SK-N-SH (cell line): ENCODE measurements at regions not wholly inside any gene's neighbourhood (a gene's known extent, or its start where the extent isn't known, plus 50 kb on each side); places are given as distances from the start of the nearest gene placed in this dataset.

Experiments
- CTCF ChIA-PET: fragments of 300-600, 350-600 bp; formaldehyde crosslinking; extraction: SDS; loops from one replicate; lab custom pipeline; 2021; lab: Yijun Ruan, JAX
- POLR2A ChIA-PET: fragments of 350-600 bp; sonication (Branson Sonifier 250); formaldehyde crosslinking; extraction: SDS; loops from one replicate; lab custom pipeline; 2020; ENCODE audit warnings: antibody characterized with exemption, inconsistent platforms; lab: Yijun Ruan, JAX
- DNase-seq: peaks from one replicate; pipeline ENCODE4 v3.0.0; 2012
- H2AFZ ChIP-seq: fragments of 200-600 bp; sonication (generic); 2 replicates; pipeline ENCODE4 v1.8.1; 2016; ENCODE audit warnings: antibody characterized with exemption, mild to moderate bottlenecking, low read depth
- H3F3A ChIP-seq: fragments of 200-600 bp; sonication (generic); replicated peaks from 2 replicates; pipeline ENCODE3; 2016; ENCODE audit warnings: antibody characterized with exemption, mild to moderate bottlenecking; ENCODE audit not compliant: insufficient read depth
- H3K27ac ChIP-seq, 2 experiments: fragments of 200-500 bp in 1 of 2; fragments of 200-600 bp in 1 of 2; sonication (Bioruptor generic) in 1 of 2; sonication (generic), shearing (Covaris generic) in 1 of 2; 2 replicates each; pipeline versions ENCODE4 v1.5.1 to v1.6.1; 2014 to 2016; ENCODE audit warnings: low read depth in 2 of 2, inconsistent platforms in 1 of 2, low read length in 1 of 2, mild to moderate bottlenecking in 1 of 2, mixed read lengths in 1 of 2
- H3K27me3 ChIP-seq: fragments of 200-600 bp; sonication (generic), shearing (Covaris generic); 2 replicates; pipeline ENCODE4 v1.6.1; 2016; ENCODE audit warnings: mixed run types; ENCODE audit not compliant: insufficient read depth
- H3K36me3 ChIP-seq, 2 experiments: fragments of 200-500 bp in 1 of 2; fragments of 200-600 bp in 1 of 2; sonication (Bioruptor generic) in 1 of 2; sonication (generic) in 1 of 2; replicated peaks in 1 of 2; 2 replicates each; pipeline versions ENCODE3 to v1.5.1; 2014 to 2016; ENCODE audit warnings: low read length in 1 of 2, mild to moderate bottlenecking in 1 of 2; ENCODE audit not compliant: insufficient read depth in 2 of 2, control insufficient read depth in 1 of 2
- H3K4me1 ChIP-seq, 2 experiments: fragments of 200-500 bp in 1 of 2; fragments of 200-600 bp in 1 of 2; sonication (Bioruptor generic) in 1 of 2; sonication (generic), shearing (Covaris generic) in 1 of 2; 2 replicates each; pipeline versions ENCODE4 v1.5.1 to v1.6.1; 2014 to 2016; ENCODE audit warnings: low read depth in 1 of 2, low read length in 1 of 2, mixed run types in 1 of 2; ENCODE audit not compliant: insufficient read depth in 2 of 2, control insufficient read depth in 1 of 2
- H3K4me2 ChIP-seq: fragments of 200-600 bp; sonication (generic), shearing (Covaris generic); 2 replicates; pipeline ENCODE4 v1.6.1; 2017; ENCODE audit warnings: mixed run types
- H3K4me3 ChIP-seq, 2 experiments: fragments of 200-500 bp in 1 of 2; fragments of 200-600 bp in 1 of 2; sonication (Bioruptor generic) in 1 of 2; sonication (generic), shearing (Covaris generic) in 1 of 2; 2 replicates each; pipeline versions ENCODE4 v1.5.1 to v1.8.1; 2014 to 2016; ENCODE audit warnings: low read depth in 2 of 2, inconsistent platforms in 1 of 2, low read length in 1 of 2, mild to moderate bottlenecking in 1 of 2, mixed read lengths in 1 of 2, moderate library complexity in 1 of 2
- H3K79me2 ChIP-seq: fragments of 200-600 bp; sonication (generic); 2 replicates; pipeline ENCODE4 v1.8.1; 2017; ENCODE audit warnings: mild to moderate bottlenecking; ENCODE audit not compliant: insufficient read depth
- H3K9ac ChIP-seq: fragments of 200-600 bp; sonication (generic); 2 replicates; pipeline ENCODE4 v1.6.1; 2017; ENCODE audit warnings: mixed run types
- H3K9me2 ChIP-seq: fragments of 200-600 bp; sonication (generic); 2 replicates; pipeline ENCODE4 v1.6.1; 2017; ENCODE audit warnings: mixed run types
- H3K9me3 ChIP-seq: fragments of 200-600 bp; sonication (generic); 2 replicates; pipeline ENCODE4 v1.6.1; 2017; ENCODE audit warnings: mixed run types, mild to moderate bottlenecking, moderate library complexity
- H4K20me1 ChIP-seq: fragments of 200-600 bp; sonication (generic); 2 replicates; pipeline ENCODE4 v1.6.1; 2017; ENCODE audit warnings: mild to moderate bottlenecking, mixed run types; ENCODE audit not compliant: insufficient read depth
- CHD2 ChIP-seq: fragments of 150-350 bp; IDR thresholded peaks from 2 replicates; pipeline ENCODE4 v1.6.1; 2018; ENCODE audit warnings: low read length; ENCODE audit not compliant: partially characterized antibody
- ELF1 ChIP-seq: IDR thresholded peaks from 2 replicates; pipeline ENCODE4 v1.4.0; 2012
- EP300 ChIP-seq, 2 experiments: IDR thresholded peaks; 2 replicates each; pipeline versions ENCODE4 v1.4.0 to v1.6.1; 2012; ENCODE audit warnings: borderline replicate concordance in 1 of 2, low read depth in 1 of 2, low read length in 1 of 2
- EZH2phosphoT487 ChIP-seq: fragments of 200-600 bp; sonication (generic); IDR thresholded peaks from 2 replicates; pipeline ENCODE4 v1.6.1; 2017; ENCODE audit warnings: low read depth, mixed run types, mild to moderate bottlenecking, antibody characterized with exemption, moderate library complexity, borderline replicate concordance
- FOSL2 ChIP-seq: IDR thresholded peaks from 2 replicates; pipeline ENCODE4 v1.4.0; 2012; ENCODE audit warnings: low read depth, mild to moderate bottlenecking, moderate library complexity, borderline replicate concordance
- FOXJ3 ChIP-seq: sonication (generic); formaldehyde crosslinking; IDR thresholded peaks from 2 replicates; pipeline ENCODE4 v1.5.1; 2020; ENCODE audit warnings: mild to moderate bottlenecking, missing genetic modification reagents
- FOXM1 ChIP-seq: IDR thresholded peaks from 2 replicates; pipeline ENCODE4 v1.4.0; 2012; ENCODE audit warnings: low read depth, mild to moderate bottlenecking
- GABPA ChIP-seq: IDR thresholded peaks from 2 replicates; pipeline ENCODE4 v1.4.0; 2012; ENCODE audit warnings: low read depth, mild to moderate bottlenecking
- GATA2 ChIP-seq: sonication (generic); formaldehyde crosslinking; IDR thresholded peaks from 2 replicates; pipeline ENCODE4 v1.5.0; 2020; ENCODE audit warnings: mild to moderate bottlenecking, missing genetic modification reagents
- JUND ChIP-seq: IDR thresholded peaks from 2 replicates; pipeline ENCODE4 v1.4.0; 2012
- MAX ChIP-seq: IDR thresholded peaks from 2 replicates; pipeline ENCODE4 v1.4.0; 2012; ENCODE audit warnings: low read depth
- MEF2A ChIP-seq: IDR thresholded peaks from 2 replicates; pipeline ENCODE4 v1.4.0; 2012; ENCODE audit warnings: low read depth, borderline replicate concordance
- MXI1 ChIP-seq: IDR thresholded peaks from 2 replicates; pipeline ENCODE4 v1.6.1; 2012; ENCODE audit warnings: mild to moderate bottlenecking, low read depth, low read length, improper control_type of control experiment
- NFIC ChIP-seq: IDR thresholded peaks from 2 replicates; pipeline ENCODE4 v1.4.0; 2012; ENCODE audit warnings: borderline replicate concordance
- NRF1 ChIP-seq: IDR thresholded peaks from 2 replicates; pipeline ENCODE4 v1.6.1; 2012; ENCODE audit warnings: low read depth, mild to moderate bottlenecking, low read length
- RAD21 ChIP-seq: IDR thresholded peaks from 2 replicates; pipeline ENCODE4 v1.6.1; 2012; ENCODE audit warnings: mild to moderate bottlenecking, low read length
- RFX5 ChIP-seq: IDR thresholded peaks from 2 replicates; pipeline ENCODE4 v1.6.1; 2012; ENCODE audit warnings: mild to moderate bottlenecking, improper control_type of control experiment, low read length
- RXRA ChIP-seq: IDR thresholded peaks from 2 replicates; pipeline ENCODE4 v1.4.0; 2012; ENCODE audit warnings: low read depth, mild to moderate bottlenecking, borderline replicate concordance
- SMC3 ChIP-seq: IDR thresholded peaks from 2 replicates; pipeline ENCODE4 v1.6.1; 2012; ENCODE audit warnings: low read depth, low read length, improper control_type of control experiment
- TAF1 ChIP-seq: IDR thresholded peaks from 2 replicates; pipeline ENCODE4 v1.6.1; 2012; ENCODE audit warnings: low read depth, mild to moderate bottlenecking, low read length, moderate library complexity, borderline replicate concordance
- TCF12 ChIP-seq: IDR thresholded peaks from 2 replicates; pipeline ENCODE4 v1.4.0; 2012
- TEAD4 ChIP-seq: IDR thresholded peaks from 2 replicates; pipeline ENCODE4 v1.4.0; 2012; ENCODE audit warnings: mild to moderate bottlenecking, borderline replicate concordance; ENCODE audit not compliant: insufficient read depth
- WGBS: methylation state at CpG from one replicate; pipeline ENCODE4 v1.1.6; 2017; ENCODE audit warnings: low lambda C conversion rate; 5-methylcytosine and 5-hydroxymethylcytosine counted together
- TF ChIP-seq, protein P1 (sequence below): fragments of 200-600 bp; sonication (generic); IDR thresholded peaks from 2 replicates; pipeline ENCODE4 v1.6.1; 2017; ENCODE audit warnings: antibody characterized with exemption, mild to moderate bottlenecking, moderate library complexity
- TF ChIP-seq, protein P2 (sequence below): fragments of 150-350 bp; IDR thresholded peaks from 2 replicates; pipeline ENCODE4 v1.6.1; 2016; ENCODE audit warnings: mild to moderate bottlenecking, low read depth, low read length
- TF ChIP-seq, protein P3 (sequence below): IDR thresholded peaks from 2 replicates; pipeline ENCODE4 v1.4.0; 2012; ENCODE audit warnings: low read depth, borderline replicate concordance

DNA sequence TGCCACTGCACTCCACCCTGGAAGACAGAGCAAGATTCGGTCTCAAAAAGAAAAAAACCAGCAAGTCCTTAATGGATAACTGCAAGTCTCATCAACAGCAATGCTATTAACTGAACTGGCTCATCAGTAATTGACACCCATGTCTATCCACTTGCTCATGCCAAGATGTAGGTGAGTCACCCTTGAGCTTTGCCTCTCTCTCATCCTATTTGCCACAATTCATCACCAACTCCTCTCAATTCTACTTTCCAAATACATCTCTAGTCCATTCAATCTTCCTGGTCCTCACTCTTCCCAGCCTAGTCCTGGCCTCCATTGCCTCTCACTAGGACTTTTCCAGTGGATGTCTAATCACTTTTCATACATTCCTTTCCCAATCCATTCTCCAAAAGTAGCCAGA is 103.7 kb upstream of the PRMT6 start:
- Histone ChIP-seq H3K27ac (no peak overlapping the region), H3K9me3 (no peaks in the 10 kb centered on the region), H3F3A (no peaks in the 10 kb centered on the region), H4K20me1 (no peaks in the 10 kb centered on the region), H3K36me3 (no peaks in the 10 kb centered on the region), H3K9me2 (no peaks in the 10 kb centered on the region), H3K4me3 (no peak overlapping the region), H3K4me1 (peaks cover 0 to 11% of the 10 kb centered on the region in 2 experiments; a peak in 3 of 4 replicates), H3K79me2 (no peaks in the 10 kb centered on the region), H3K27me3 (no peaks in the 10 kb centered on the region), H3K4me2 (no peak overlapping the region), H3K9ac (no peak overlapping the region), H2AFZ (no peak overlapping the region)
- ChIA-PET CTCF (no interaction called here), POLR2A (no interaction called here)
- TF ChIP-seq RFX5 = no peak
- TF ChIP-seq MXI1 = no peak
- no peak for TF ChIP-seq SMC3
- TF ChIP-seq NFIC = no peak
- no peak for TF ChIP-seq FOXJ3 (CRISPR knock-in tag)
- no peak for TF ChIP-seq GATA2 (CRISPR knock-in tag)
- TF ChIP-seq NRF1 = no peak
- TF ChIP-seq TAF1 = no peak
- no peak for TF ChIP-seq RXRA
- TF ChIP-seq, protein P1, sequence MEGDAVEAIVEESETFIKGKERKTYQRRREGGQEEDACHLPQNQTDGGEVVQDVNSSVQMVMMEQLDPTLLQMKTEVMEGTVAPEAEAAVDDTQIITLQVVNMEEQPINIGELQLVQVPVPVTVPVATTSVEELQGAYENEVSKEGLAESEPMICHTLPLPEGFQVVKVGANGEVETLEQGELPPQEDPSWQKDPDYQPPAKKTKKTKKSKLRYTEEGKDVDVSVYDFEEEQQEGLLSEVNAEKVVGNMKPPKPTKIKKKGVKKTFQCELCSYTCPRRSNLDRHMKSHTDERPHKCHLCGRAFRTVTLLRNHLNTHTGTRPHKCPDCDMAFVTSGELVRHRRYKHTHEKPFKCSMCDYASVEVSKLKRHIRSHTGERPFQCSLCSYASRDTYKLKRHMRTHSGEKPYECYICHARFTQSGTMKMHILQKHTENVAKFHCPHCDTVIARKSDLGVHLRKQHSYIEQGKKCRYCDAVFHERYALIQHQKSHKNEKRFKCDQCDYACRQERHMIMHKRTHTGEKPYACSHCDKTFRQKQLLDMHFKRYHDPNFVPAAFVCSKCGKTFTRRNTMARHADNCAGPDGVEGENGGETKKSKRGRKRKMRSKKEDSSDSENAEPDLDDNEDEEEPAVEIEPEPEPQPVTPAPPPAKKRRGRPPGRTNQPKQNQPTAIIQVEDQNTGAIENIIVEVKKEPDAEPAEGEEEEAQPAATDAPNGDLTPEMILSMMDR = no peak
- no peak for TF ChIP-seq JUND
- no peak for TF ChIP-seq FOSL2
- DNase-seq = no peak
- WGBS = 56% methylated on average over 1 of the region's 1 CpG

DNA sequence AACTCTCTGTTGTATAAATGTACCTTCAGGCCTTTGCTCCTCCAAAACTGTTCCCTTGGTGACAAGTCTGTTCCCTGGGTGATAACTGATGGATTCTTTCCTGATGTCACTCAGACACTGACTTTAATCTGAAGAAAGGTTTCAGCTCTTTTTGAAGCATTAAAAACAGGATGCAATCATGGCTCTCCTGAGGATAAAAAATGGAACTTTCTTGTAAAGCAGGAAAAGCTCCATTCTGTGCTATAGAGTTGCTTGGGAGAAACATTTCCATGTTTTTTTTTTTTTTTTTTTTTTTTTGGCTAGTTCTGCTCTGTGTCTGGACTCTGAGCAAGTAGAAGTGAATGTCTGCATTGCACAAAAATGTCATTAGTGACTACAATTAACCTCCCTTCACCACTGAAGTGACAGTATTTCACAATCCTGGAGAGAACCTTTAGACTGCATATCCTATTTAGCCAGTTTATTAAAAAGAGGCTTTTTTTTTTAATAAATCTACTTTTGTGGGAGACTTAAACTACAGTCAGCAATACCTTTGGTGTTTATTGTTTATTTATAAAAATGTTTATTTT is 101.7 kb upstream of the PRMT6 start:
- H3K36me3 ChIP-seq = no peaks in the 10 kb centered on the region
- TF ChIP-seq NRF1 (no peak), RXRA (no peak), NFIC (no peak), TAF1 (no peak), RFX5 (no peak), GATA2 (CRISPR knock-in tag) (no peak), FOXM1 (no peak), RAD21 (no peak), GABPA (no peak), EZH2phosphoT487 (no peak), FOSL2 (no peak), EP300 (IDR thresholded peaks at IDR 0.05; ENCODE audit: borderline replicate concordance in 1 of 2, low read depth in 1 of 2, low read length in 1 of 2) (no peak), CHD2 (no peak), MAX (no peak), TEAD4 (no peak), ELF1 (no peak), TCF12 (no peak), MEF2A (no peak)
- TF ChIP-seq, protein P2, sequence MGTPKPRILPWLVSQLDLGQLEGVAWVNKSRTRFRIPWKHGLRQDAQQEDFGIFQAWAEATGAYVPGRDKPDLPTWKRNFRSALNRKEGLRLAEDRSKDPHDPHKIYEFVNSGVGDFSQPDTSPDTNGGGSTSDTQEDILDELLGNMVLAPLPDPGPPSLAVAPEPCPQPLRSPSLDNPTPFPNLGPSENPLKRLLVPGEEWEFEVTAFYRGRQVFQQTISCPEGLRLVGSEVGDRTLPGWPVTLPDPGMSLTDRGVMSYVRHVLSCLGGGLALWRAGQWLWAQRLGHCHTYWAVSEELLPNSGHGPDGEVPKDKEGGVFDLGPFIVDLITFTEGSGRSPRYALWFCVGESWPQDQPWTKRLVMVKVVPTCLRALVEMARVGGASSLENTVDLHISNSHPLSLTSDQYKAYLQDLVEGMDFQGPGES = no peak
- TF ChIP-seq, protein P3, sequence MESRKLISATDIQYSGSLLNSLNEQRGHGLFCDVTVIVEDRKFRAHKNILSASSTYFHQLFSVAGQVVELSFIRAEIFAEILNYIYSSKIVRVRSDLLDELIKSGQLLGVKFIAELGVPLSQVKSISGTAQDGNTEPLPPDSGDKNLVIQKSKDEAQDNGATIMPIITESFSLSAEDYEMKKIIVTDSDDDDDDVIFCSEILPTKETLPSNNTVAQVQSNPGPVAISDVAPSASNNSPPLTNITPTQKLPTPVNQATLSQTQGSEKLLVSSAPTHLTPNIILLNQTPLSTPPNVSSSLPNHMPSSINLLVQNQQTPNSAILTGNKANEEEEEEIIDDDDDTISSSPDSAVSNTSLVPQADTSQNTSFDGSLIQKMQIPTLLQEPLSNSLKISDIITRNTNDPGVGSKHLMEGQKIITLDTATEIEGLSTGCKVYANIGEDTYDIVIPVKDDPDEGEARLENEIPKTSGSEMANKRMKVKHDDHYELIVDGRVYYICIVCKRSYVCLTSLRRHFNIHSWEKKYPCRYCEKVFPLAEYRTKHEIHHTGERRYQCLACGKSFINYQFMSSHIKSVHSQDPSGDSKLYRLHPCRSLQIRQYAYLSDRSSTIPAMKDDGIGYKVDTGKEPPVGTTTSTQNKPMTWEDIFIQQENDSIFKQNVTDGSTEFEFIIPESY = no peak
- no peak overlapping the region for H3K4me3 ChIP-seq
- no peaks in the 10 kb centered on the region for H4K20me1 ChIP-seq
- DNase-seq = no peak
- POLR2A ChIA-PET = no interaction called here
- no peaks in the 10 kb centered on the region for H3K27me3 ChIP-seq
- CTCF ChIA-PET = no interaction called here
- H3K27ac ChIP-seq = no peak overlapping the region
- H3K9me2 ChIP-seq = no peaks in the 10 kb centered on the region
- H3F3A ChIP-seq = no peaks in the 10 kb centered on the region
- H3K9ac ChIP-seq = no peak overlapping the region
- H2AFZ ChIP-seq = no peak overlapping the region
- no peaks in the 10 kb centered on the region for H3K9me3 ChIP-seq
- H3K79me2 ChIP-seq = no peaks in the 10 kb centered on the region
- no peak overlapping the region for H3K4me2 ChIP-seq
- peaks cover 0 to 5% of the 10 kb centered on the region in 2 experiments; a peak in 3 of 4 replicates for H3K4me1 ChIP-seq
